ENCODE measurements at regions not wholly inside any gene's neighbourhood (a gene's known extent, or its start where the extent isn't known, plus 50 kb on each side); places are given as distances from the start of the nearest gene placed in this dataset.

DNA sequence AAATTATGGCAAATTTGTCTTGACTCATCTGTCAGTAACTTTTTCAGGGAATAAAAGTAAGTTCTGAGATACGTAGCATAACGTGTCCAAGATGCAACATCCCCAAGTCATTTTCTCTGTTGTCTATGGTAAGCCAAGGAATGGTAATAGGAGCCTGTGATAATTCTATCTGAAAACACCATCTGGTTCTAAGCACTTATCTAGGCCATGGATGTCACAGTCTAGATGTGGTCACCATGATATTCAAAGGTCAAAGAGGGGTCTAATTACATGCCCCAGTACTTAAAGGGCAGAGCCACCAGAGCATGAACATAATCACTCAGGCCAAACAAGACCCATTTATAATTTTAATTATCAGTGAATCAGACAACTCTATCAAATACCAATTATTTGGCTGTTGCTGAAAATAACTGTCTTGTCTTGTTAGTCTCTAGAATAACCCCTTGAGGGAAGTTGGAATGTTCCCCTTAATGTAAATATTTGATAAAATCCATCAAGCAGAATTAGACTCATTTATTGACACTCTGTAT is 225.1 kb upstream of the MPPED2 start:
- H3K4me2 ChIP-seq: no peak overlapping the region
- TF ChIP-seq EZH2phosphoT487 (IDR thresholded peaks at IDR 0.05) (no peak), EZH2 (IDR thresholded peaks at IDR 0.05) (no peak)
- TF ChIP-seq, protein P1, sequence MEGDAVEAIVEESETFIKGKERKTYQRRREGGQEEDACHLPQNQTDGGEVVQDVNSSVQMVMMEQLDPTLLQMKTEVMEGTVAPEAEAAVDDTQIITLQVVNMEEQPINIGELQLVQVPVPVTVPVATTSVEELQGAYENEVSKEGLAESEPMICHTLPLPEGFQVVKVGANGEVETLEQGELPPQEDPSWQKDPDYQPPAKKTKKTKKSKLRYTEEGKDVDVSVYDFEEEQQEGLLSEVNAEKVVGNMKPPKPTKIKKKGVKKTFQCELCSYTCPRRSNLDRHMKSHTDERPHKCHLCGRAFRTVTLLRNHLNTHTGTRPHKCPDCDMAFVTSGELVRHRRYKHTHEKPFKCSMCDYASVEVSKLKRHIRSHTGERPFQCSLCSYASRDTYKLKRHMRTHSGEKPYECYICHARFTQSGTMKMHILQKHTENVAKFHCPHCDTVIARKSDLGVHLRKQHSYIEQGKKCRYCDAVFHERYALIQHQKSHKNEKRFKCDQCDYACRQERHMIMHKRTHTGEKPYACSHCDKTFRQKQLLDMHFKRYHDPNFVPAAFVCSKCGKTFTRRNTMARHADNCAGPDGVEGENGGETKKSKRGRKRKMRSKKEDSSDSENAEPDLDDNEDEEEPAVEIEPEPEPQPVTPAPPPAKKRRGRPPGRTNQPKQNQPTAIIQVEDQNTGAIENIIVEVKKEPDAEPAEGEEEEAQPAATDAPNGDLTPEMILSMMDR (IDR thresholded peaks at IDR 0.05): no peak
- H3K4me3 ChIP-seq: no peak overlapping the region
- Mint-ChIP-seq H3K27me3 (ENCODE audit: insufficient read depth, low read depth) (no peaks in the 10 kb centered on the region), H3K36me3 (no peaks in the 10 kb centered on the region), H3K4me3 (no peak overlapping the region), H3K4me1 (no peaks in the 10 kb centered on the region), H3K27ac (no peak overlapping the region), H3K9me3 (peaks cover 4% of the 10 kb centered on the region)
- no peaks in the 10 kb centered on the region for H4K20me1 ChIP-seq (ENCODE audit: low read depth)
- H3K9ac ChIP-seq: no peak overlapping the region
- H3K79me2 ChIP-seq (ENCODE audit: low read depth): no peaks in the 10 kb centered on the region
- no peaks in the 10 kb centered on the region for H3K27me3 ChIP-seq
- no peak for DNase-seq (ENCODE audit: low spot score)
- H3F3A ChIP-seq (ENCODE audit: low read depth): no peaks in the 10 kb centered on the region
- no peak overlapping the region for H3K27ac ChIP-seq
- no peaks in the 10 kb centered on the region for H3K9me3 ChIP-seq (ENCODE audit: low read depth)
- no peaks in the 10 kb centered on the region for H3K4me1 ChIP-seq
- H2AFZ ChIP-seq (replicated peaks): no peak overlapping the region
- H3K36me3 ChIP-seq: no peaks in the 10 kb centered on the region

DNA sequence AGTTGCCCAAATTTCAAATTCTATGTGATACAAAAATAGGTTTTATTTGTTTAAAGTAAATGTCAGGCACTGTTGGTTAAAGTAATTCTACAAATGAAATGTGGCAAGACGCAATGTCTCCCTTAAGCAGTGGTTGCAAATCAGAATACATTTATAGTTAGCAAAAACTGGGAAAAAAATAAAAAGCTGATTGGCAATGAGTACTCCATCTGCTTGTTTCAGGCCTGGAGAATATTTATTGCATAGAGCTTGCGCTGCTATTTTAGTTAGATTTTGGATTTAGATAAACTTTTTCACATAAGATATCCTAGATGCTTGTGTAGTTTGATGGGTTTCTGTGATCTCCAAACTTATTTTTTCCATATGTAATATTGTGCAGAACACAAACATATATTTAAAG is 224.0 kb upstream of the MPPED2 start:
- H3K9me3 Mint-ChIP-seq: peaks cover 4% of the 10 kb centered on the region
- Histone ChIP-seq H3K4me1 (no peaks in the 10 kb centered on the region), H3K4me2 (no peak overlapping the region), H3K36me3 (no peaks in the 10 kb centered on the region), H3K27me3 (no peaks in the 10 kb centered on the region), H4K20me1 (ENCODE audit: low read depth) (no peaks in the 10 kb centered on the region), H2AFZ (replicated peaks) (no peak overlapping the region), H3K9me3 (ENCODE audit: low read depth) (no peaks in the 10 kb centered on the region), H3K4me3 (no peak overlapping the region), H3K27ac (no peak overlapping the region), H3K9ac (no peak overlapping the region), H3F3A (ENCODE audit: low read depth) (no peaks in the 10 kb centered on the region), H3K79me2 (ENCODE audit: low read depth) (no peaks in the 10 kb centered on the region)
- DNase-seq (ENCODE audit: low spot score): no peak
- H3K4me1 Mint-ChIP-seq: no peaks in the 10 kb centered on the region
- no peaks in the 10 kb centered on the region for H3K27me3 Mint-ChIP-seq (ENCODE audit: insufficient read depth, low read depth)
- H3K27ac Mint-ChIP-seq: no peak overlapping the region
- TF ChIP-seq, protein P1 (IDR thresholded peaks at IDR 0.05): no peak
- TF ChIP-seq EZH2phosphoT487 (IDR thresholded peaks at IDR 0.05) (no peak), EZH2 (IDR thresholded peaks at IDR 0.05) (no peak)
- H3K36me3 Mint-ChIP-seq: no peaks in the 10 kb centered on the region
- no peak overlapping the region for H3K4me3 Mint-ChIP-seq

DNA sequence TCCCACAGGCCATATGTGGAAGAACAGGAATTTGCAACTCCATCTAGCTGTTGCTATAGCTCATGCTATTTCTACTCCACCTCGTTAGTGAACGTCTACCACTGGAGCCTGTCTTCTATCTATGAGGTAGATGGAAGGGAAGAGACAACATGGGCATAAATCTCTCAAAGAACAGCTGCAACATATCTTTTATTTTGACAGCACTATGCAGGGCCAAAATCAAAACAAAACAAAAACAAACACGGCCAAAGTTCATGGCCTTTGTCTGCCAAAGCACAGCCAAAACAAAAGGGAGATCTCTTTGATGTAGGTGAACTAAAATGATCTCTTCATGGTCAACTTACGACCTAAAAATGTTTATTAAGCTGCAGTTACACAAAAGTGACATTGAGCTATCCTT is 215.2 kb upstream of the MPPED2 start:
- H3K9me3 ChIP-seq (ENCODE audit: low read depth): no peaks in the 10 kb centered on the region
- H3K27ac ChIP-seq: no peak overlapping the region
- DNase-seq (ENCODE audit: low spot score): no peak
- H3K79me2 ChIP-seq (ENCODE audit: low read depth): no peaks in the 10 kb centered on the region
- H3K4me2 ChIP-seq: no peak overlapping the region
- peaks cover under 1% of the 10 kb centered on the region for H3K4me1 ChIP-seq
- H4K20me1 ChIP-seq (ENCODE audit: low read depth): no peaks in the 10 kb centered on the region
- H3K27me3 ChIP-seq: no peaks in the 10 kb centered on the region
- Mint-ChIP-seq H3K27me3 (ENCODE audit: insufficient read depth, low read depth) (peaks cover 5% of the 10 kb centered on the region), H3K9me3 (no peaks in the 10 kb centered on the region), H3K36me3 (no peaks in the 10 kb centered on the region), H3K4me3 (no peak overlapping the region), H3K27ac (no peak overlapping the region), H3K4me1 (no peaks in the 10 kb centered on the region)
- H3F3A ChIP-seq (ENCODE audit: low read depth): no peaks in the 10 kb centered on the region
- H3K4me3 ChIP-seq: no peak overlapping the region
- no peak overlapping the region for H2AFZ ChIP-seq (replicated peaks)
- no peaks in the 10 kb centered on the region for H3K36me3 ChIP-seq
- H3K9ac ChIP-seq: no peak overlapping the region
- TF ChIP-seq EZH2 (IDR thresholded peaks at IDR 0.05): no peak
- no peak for TF ChIP-seq EZH2phosphoT487 (IDR thresholded peaks at IDR 0.05)
- TF ChIP-seq, protein P1 (IDR thresholded peaks at IDR 0.05): no peak

Measured in neural progenitor cell (in vitro differentiated cells).